ENCODE measurements at regions not wholly inside any gene's neighbourhood (a gene's known extent, or its start where the extent isn't known, plus 50 kb on each side); places are given as distances from the start of the nearest gene placed in this dataset.

GRCh38 chr1:166471359-166471758, 304.6 kb upstream of the FAM78B start:
- no peak for TF ChIP-seq POLR2AphosphoS5 (IDR thresholded peaks at IDR 0.05; ENCODE audit: low read depth, low read length)
- TF ChIP-seq, protein P1, sequence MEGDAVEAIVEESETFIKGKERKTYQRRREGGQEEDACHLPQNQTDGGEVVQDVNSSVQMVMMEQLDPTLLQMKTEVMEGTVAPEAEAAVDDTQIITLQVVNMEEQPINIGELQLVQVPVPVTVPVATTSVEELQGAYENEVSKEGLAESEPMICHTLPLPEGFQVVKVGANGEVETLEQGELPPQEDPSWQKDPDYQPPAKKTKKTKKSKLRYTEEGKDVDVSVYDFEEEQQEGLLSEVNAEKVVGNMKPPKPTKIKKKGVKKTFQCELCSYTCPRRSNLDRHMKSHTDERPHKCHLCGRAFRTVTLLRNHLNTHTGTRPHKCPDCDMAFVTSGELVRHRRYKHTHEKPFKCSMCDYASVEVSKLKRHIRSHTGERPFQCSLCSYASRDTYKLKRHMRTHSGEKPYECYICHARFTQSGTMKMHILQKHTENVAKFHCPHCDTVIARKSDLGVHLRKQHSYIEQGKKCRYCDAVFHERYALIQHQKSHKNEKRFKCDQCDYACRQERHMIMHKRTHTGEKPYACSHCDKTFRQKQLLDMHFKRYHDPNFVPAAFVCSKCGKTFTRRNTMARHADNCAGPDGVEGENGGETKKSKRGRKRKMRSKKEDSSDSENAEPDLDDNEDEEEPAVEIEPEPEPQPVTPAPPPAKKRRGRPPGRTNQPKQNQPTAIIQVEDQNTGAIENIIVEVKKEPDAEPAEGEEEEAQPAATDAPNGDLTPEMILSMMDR (IDR thresholded peaks at IDR 0.05; ENCODE audit: control extremely low read depth in 1 of 3, insufficient read depth in 1 of 3, low read depth in 1 of 3, low read length in 3 of 3), result no peak
- no peak for TF ChIP-seq CHD1 (IDR thresholded peaks at IDR 0.05; ENCODE audit: low read depth, low read length)
- no peak for TF ChIP-seq CHD2 (IDR thresholded peaks at IDR 0.05; ENCODE audit: low read length)
- TF ChIP-seq ATF3 (IDR thresholded peaks at IDR 0.05; ENCODE audit: insufficient read depth, low read depth, low read length), result no peak
- no peak for TF ChIP-seq KDM5A (IDR thresholded peaks at IDR 0.05; ENCODE audit: low read length)
- TF ChIP-seq ZNF274 (IDR thresholded peaks at IDR 0.05; ENCODE audit: borderline replicate concordance, extremely low read depth, low read length), result no peak

Data from H1 (cell line).